ENCODE measurements at regions not wholly inside any gene's neighbourhood (a gene's known extent, or its start where the extent isn't known, plus 50 kb on each side); places are given as distances from the start of the nearest gene placed in this dataset.

DNA sequence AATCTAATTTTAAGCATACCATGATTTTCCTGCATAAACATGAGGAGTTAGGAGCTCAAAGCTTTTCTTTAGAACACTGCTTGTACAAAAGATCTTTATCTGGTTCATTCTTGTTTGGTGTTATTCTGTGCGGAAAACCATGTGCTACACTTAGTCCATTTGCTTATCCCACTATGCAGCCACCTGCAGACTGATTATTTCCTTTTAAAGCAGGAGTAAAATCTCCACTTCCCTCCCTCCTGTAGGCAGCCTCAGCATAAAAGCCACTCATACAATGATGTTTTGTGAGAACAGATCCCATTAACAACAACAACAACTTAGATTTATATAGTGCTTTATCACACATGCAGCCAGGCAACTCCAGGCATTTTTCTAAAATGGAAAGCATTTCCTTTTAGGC, 355.3 kb upstream of the NEGR1 start:
- TF ChIP-seq, protein P1, sequence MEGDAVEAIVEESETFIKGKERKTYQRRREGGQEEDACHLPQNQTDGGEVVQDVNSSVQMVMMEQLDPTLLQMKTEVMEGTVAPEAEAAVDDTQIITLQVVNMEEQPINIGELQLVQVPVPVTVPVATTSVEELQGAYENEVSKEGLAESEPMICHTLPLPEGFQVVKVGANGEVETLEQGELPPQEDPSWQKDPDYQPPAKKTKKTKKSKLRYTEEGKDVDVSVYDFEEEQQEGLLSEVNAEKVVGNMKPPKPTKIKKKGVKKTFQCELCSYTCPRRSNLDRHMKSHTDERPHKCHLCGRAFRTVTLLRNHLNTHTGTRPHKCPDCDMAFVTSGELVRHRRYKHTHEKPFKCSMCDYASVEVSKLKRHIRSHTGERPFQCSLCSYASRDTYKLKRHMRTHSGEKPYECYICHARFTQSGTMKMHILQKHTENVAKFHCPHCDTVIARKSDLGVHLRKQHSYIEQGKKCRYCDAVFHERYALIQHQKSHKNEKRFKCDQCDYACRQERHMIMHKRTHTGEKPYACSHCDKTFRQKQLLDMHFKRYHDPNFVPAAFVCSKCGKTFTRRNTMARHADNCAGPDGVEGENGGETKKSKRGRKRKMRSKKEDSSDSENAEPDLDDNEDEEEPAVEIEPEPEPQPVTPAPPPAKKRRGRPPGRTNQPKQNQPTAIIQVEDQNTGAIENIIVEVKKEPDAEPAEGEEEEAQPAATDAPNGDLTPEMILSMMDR (IDR thresholded peaks at IDR 0.05) = no peak
- TF ChIP-seq POLR2A (IDR thresholded peaks at IDR 0.05) = no peak
- no peak for TF ChIP-seq EP300 (IDR thresholded peaks at IDR 0.05)

Data from ovary (tissue), 3 donors.